ENCODE measurements at regions not wholly inside any gene's neighbourhood (a gene's known extent, or its start where the extent isn't known, plus 50 kb on each side); places are given as distances from the start of the nearest gene placed in this dataset.

DNA sequence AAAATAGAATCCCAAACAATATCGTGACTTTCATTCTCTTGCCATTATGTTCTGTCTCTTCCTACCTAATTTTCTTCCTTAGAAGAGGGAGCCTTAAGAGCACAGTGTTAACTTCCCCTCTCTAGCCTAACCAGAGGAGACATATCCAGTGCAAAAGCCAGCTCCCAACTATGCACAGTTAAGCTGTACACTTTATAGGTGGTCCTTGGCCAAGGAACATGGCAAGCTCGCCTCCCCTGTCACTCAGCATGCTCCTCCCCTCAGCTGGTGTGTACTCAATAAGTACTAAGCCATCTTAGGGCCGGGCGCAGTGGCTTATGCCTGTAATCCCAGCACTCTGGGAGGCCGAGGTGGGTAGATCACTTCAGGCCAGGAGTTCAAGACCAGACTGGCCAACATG, 255.1 kb upstream of the TMPO start:
- no peak for DNase-seq (ENCODE audit: low read depth, low spot score)

DNA sequence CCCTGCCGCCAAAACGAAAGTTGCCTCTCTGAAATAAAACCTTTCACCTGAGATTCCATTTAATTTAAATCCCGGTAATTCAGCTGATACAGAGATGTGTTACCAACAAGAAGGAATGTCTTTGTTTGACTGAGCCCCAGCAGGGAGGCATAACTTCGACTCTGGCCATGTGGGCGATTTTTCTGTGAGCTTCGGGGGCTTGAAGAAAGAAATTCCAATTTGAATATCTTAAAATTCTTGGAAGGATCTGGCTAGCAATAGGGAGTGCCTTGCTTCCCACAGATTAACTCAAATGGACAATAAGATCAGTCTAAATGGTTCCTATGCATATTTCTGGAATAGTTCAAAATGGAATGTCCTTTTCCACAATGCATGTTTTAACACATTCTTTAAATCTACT, 252.5 kb upstream of the TMPO start:
- DNase-seq (ENCODE audit: low read depth, low spot score), result no peak

DNA sequence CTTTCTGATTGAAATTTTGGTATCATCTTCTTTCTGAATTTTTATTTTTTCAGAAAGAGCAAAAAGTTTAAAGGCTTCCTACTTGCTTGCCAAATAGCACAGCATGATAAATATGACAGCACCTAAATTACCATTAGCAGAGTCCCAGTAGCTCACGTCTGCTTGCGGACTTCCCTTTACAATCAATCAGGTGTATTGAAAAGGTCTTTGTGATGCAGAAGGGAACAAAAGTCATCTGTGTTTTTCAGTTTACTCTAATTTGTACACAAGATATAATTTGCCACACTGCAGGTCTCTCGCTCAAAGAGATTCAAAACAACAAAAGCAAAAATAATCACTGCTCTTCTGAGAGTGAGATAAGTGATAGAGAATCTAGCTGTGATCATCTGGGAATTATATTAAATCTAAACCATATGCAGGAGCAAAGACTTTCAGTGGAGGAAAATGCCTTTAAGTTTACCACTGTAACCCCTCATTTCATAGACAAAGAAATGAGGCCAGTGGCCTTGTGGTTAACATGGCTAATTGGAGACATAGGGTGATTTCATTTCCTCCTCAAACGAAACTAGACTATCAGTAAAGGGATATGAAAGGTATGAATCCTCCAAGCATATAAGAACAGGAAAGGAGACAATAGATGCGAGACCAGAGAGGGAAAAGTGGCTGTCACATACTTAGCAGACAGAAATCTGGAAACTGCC, 240.8 kb upstream of the TMPO start:
- no peak for DNase-seq (ENCODE audit: low read depth, low spot score)

DNA sequence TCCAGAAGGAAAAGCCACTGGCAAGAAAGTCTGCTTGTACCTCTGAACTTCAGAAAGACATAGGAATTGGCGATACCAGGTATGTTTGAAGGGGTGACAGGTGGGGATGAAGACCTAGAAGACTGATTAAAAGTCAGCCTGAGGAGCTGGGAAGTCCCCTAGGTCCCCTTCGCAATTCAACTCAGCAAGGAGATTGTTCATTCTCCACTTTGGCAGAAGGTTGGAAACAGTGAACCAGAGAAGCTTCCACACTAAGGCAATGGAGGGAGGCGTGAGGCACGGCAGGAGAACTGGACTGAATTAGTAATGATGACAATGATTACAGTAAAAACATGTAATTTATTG, 240.3 kb upstream of the TMPO start:
- DNase-seq (ENCODE audit: low read depth, low spot score), result no peak

DNA sequence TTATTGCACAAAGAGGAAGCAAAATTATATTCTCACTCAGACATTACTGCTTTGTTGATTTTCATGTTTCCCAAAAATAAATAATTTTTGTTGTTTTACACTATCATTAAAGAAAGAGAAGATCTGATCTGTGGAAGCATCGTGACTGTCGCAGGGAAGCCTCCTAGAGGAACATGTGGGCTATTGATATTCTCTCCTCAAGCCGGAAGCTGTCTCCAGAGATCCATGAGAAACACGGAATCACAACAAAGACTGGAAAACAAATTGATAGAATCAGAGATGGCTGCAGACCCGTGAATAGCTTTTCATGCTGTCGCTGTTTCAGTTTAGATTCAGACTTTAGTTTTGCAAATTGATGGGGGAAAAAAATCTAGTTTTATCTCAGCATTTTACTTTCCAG, 235.2 kb upstream of the TMPO start:
- DNase-seq (ENCODE audit: low read depth, low spot score), result no peak

DNA sequence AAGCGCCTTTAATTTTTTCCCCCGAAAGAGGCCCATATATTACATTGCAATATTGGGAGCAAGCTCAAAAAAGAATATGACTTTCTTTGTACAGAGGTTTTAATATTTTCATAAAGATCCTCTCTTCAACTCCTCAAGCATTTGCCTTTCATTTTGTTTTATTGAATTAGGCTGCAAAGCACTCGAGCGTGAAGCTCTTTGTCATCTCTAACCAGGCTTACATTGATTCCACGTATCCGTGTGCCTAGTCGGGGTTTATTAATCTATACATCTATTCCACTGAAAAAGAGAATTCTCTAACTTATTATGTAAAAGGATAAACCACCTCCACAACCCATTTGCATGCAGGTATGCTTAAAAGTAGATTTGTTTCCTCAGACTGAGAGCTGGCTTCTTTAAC, 234.8 kb upstream of the TMPO start:
- DNase-seq (ENCODE audit: low read depth, low spot score), result no peak

DNA sequence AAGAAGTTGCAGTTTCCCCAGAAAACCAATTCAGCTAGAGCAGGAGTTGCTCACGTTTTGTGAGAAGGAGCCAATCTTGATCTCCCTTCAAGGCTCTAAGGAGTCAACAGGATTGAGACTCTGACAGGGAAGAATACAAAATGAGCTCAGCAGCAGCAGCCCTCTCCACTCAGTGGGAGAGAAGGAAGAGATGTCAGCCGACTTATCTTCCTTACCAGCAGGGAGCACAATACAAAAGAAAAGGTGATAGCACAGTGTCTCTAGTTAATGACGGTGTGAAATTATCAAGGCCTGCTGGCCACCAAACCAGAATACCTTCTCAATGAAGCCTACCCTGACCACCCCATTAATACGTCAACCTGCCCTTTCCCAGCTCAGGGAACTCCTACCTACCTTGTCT, 223.6 kb upstream of the TMPO start:
- DNase-seq (ENCODE audit: low read depth, low spot score), result no peak

DNA sequence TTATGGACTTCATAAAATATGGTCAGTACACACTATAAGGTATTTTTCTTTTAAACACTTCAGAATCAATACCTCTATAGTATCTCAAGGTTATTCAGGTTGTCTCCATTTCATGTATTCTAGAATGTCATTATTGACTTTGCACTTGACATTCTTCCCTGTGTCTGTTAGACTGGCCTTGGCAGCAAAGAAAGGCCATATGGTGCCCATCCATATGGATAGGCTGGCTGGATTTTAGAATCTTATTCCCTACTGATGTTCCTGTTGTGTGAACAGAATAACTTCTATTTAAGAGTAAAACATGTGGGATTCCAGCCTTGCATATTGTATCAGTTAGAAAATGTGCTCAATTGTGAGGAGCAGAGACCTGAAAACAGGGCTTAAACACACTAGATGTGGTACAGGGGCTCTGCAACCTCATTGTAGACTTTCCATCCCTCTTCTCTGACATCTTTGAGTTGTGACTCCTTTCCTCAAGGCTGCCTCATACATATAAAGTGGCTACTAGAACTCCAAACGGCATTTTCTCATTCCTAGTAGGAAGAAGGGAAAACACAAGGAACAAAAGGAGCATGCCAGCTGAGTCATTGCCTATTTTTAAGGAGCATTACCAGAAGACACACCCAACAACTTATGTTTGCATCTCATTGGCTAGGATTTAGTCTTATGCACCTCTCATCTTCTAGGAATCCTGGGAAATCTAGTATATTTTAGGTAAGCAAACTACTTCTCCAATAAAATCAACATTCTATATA, 221.2 kb upstream of the TMPO start:
- DNase-seq (ENCODE audit: low read depth, low spot score), result no peak

DNA sequence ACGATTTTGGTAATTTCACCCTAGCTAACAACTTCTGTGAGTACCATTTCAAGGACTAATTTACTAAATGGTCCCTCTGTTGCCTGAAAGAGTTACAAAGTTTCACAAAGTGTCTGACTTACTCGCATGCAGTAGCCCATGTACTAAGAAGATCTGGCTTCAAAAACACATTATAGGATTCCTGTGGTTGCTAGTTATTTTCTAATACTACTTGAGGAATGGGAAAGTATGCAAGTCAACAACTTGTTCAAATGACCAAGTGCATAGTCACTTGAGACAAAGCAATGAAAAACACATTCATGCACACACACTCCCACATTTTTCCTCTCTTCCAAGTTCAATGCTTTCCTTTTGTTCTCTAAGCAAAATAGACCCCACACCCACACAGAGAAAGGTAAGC, 219.7 kb upstream of the TMPO start:
- DNase-seq (ENCODE audit: low read depth, low spot score), result no peak

DNA sequence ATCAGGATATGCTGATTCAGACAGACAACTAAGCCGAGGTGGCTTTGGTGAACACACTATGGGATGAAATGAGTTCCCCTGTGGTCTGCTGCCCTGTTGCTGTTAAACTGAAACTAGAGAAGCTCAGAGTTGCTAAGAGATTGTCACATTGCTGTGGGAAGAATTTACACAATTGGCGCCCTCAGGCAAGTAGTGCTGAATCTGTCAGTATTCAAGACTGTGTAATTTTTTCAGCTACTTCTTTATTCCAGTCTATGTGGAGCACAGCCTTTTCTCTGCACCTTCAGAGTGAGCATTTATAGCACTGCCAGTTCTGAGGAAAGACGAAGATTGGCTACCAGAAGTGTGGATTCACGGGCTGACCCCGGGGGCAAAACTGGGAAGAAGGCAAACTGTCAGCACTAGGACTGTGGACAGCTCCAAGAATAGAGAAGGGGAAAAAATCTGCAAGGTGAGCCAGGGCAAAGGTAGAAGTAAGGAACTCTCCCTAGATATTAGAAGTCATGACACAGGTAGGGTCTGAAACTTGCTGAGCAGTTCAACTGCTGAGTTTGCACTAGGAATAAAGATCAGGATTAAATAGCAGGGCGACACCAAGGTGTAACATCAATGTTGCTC, 218.8 kb upstream of the TMPO start:
- DNase-seq (ENCODE audit: low read depth, low spot score), result no peak

DNA sequence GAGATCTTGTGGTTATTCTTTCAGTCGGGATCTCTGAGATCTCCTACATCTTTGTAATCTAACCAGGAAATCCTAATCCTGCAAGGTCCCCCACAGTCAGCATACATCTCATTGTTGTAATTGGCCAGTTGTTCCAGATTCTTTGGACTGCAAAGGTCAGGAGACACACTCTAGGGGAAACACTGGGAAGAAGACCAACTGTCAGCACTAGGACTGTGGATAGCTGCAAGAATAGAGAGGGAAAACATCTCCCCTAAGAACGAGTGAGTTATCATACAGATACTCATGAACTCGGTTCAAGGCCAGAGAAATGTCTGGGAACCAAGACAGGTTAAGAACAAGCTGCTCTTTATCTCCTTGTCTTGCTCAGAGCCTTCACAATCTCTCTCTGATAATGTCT, 217.9 kb upstream of the TMPO start:
- DNase-seq (ENCODE audit: low read depth, low spot score), result no peak

DNA sequence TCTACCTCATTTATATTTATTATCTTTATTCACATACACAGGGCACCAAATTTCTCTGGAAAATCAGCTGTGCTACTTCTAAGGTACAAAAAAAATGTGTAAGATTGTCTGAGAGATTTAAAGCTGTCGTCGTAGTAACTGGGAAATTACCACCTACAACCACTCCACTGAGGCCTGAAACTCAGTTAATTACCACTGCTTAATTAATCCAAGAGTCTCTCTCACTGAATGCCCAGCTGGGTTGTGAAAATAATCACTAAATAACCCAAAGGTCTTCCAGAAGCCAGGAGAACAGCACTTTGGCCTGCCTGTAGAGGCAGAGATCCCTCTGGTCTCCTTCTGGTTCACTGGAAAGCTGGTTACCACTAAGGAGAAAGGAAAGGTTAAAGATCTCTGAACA, 207.2 kb upstream of the TMPO start:
- no peak for DNase-seq (ENCODE audit: low read depth, low spot score)

DNA sequence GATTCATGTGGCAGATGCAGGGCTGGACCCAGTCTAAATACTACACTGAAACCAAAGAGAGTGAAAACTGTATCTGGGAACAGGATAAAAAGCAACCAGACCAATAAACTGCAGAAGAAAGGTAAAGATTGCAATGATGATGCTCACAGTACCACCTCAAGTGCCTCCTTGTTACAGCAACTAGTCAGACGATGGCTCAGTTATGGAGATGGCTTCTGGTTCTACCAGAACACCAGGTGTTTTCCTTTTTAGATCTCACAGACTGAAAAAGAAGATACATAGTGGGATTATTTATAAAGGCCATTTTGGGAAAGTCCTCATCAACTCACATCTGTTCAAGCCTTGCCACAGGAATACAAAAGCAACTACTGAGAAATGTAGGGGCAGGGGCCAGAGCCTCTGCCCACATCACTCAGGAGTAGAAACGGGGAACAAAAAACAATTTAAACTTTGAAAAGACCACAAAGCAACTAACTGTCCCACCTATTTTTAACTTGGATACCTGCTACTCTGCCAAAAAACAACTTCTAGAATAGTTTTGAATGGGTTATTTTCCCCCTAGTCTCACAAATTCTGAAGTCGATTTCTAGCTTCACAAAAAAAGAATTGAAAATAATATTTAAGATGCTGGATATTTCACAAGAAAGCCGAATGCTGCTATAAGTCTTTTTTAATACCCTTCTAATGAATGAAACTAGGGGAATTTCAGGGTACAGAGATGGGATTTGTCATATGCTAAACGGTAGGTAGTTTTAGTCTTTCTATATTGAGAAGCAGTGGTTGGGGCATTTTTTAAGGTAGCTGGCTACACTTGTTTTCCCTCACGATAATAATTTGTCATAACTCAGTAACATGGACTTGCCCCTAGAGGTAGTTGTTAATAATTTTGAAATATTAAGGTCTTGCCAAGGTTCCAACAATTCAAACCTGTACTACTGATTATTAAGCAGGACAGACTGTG, 197.2 kb upstream of the TMPO start:
- no peak for DNase-seq (ENCODE audit: low read depth, low spot score)

DNA sequence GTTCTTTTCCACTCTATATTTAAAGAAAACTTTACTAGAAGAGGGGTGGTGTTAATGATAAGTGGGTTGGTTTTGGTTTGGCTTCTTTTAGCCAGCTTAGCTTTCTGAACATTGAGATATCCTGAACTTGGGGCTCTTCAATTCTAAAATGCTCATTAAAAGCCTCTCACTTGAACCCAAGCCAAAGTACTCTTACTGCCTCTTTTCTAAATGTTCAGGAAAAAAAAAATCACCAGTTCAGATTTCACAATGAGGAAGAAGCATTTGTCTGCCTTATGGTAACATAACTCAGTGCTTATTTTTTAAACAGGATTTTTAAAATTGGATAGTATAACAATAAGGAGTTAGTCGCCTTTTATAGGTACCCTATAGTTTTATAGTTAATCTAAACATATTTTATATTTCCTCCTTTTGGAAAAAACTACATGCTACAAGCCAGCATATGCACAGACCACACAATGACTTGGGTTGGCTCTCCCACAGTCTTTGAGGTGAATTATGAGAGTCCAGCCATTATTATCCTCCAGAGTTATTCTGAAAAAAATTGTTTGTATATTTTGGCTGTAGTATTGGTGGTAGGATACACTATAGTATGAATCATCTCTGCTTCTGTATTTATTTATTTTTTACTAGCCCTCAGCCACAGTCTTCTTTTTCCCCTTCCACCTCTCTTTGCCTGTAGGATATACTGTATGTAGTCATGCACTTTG, 195.5 kb upstream of the TMPO start:
- DNase-seq (ENCODE audit: low read depth, low spot score), result no peak

DNA sequence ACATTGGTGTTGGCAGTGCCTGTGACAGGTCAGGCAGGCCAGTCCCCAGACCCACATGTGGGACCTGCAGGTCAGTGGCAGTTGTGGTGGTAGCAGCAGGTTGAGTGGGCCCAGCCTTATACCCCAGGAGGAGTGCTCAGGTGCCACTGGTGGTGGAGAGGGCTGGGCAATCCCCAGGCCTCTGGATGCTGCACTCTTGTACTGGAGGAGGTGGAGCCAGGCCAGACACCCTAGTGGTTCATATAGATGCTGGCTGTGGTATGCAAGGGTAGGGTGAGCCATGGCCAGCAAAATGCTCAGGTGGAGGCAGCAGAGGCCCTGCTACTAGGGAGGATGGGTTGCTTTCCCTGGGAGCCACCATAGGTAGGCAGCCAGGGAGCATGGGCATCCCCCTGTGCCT, 190.4 kb upstream of the TMPO start:
- no peak for DNase-seq (ENCODE audit: low read depth, low spot score)

DNA sequence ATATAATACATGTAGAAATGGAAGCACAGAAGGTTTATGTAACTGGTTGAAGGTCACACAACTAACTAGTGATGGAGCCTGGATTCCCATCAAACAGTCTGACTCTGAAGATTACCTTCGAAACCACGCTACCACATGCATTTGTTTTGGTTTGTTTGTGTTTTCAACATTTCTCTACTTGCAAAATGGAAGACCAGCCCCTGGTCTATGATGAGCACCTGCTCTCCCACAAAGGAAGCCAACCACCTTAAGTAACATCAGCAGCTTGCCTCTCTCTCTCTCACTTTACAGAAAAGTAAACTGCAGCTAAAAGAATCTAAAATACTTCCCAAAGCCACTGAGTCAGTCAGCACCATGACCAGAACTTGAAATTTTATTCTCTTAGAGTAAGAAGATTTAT, 186.9 kb upstream of the TMPO start:
- no peak for DNase-seq (ENCODE audit: low read depth, low spot score)

DNA sequence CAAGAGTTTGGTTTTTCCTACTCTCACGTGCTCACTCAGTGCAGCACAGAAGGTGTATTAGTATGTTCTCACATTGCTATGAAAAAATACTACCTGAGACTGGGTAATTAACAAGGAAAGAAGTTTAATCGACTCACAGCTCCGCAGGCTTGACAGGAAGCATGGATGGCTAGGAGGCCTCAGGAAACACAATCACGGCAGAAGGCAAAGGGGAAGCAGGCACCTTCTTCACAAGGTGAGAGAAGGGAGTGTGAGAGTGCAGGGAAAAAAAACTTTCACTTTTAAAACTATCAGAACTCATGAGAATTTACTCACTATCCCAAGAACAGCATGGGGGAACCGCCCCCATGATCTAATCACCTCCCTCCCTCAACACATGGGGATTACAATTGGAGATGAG, 185.8 kb upstream of the TMPO start:
- DNase-seq (ENCODE audit: low read depth, low spot score), result no peak

DNA sequence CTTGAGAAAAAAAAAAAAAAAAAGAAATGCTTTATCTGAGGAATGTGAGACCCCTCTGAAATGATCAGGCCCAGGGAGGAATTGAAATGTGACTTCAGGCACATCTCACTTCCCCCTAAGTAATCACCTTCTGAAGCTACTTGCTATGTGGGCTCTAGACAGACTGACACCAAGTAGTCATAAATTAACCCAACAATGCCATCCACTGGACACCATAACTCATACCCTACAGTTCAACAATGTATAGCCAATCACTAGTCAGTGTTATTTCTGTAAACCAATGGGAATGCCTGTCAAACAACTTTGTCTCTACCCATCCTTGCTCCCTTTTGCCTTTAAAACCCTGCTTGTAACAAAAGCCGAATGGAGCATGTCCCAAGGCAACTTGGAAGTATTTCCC, 182.7 kb upstream of the TMPO start:
- no peak for DNase-seq (ENCODE audit: low read depth, low spot score)

DNA sequence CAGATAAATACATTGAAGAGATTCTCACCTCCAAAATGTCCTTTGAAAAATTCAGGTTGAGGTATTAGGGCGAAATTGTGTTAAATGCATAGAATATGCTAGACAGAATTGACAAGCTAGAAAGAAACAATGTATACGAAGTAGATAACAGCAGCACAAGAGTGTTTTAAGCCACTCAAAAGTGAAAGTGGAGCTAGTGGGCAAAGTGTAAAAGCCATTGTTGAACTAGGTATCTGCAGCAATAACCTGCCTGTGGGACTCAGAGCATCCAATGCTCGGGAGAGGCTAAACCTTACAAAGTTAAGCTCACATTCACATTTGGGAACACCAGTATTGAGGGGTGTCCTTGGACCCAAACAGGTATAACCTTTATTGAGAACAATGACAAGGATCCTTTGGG, 180.6 kb upstream of the TMPO start:
- no peak for DNase-seq (ENCODE audit: low read depth, low spot score)

DNA sequence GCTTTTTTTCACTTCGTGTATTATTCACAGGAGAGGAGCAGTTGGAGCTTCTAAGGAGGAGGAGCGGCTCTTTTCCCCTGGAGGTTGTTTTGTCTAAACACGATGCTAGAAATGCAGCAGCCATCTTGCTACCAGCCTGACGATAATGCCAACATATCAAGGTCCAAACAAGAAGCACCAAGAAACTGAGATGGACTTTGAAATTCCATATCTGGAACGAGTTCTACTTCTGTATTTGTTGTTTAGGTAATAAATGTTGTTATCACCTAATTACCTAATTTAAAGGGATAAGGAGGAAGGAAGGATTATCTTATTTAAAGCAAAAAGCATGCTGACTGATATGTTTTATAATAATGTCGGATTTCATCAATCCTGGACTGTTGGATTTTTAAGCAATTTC, 174.4 kb upstream of the TMPO start:
- DNase-seq (ENCODE audit: low read depth, low spot score), result no peak

DNA sequence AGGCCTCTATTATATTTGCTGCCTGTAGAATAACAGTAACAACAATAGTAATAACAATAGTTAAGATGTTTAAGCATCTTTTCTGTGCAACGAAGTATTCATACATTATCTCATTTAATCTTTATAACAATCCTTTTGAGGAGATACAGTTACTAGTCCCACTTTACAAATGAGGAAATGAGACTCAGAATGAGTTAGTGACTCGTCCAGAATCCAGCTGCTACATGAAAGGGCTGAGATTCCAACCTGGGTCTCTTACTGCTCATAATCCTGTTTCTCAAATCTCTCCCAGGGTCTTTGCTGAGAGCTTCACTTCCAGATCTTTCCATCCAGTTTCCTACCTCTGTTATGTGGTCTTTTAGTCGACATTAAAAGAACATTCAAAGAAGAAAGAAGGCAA, 173.7 kb upstream of the TMPO start:
- DNase-seq (ENCODE audit: low read depth, low spot score), result no peak

Measured in activated naive CD8-positive, alpha-beta T cell treated with anti-CD3 and anti-CD28 coated beads, Interleukin-2, amount 50 U/mL, for 16 hours (primary cell).